K562 (cell line): ENCODE measurements at regions not wholly inside any gene's neighbourhood (a gene's known extent, or its start where the extent isn't known, plus 50 kb on each side); places are given as distances from the start of the nearest gene placed in this dataset.

ENCODE experiments used
- ATAC-seq: fragments of 200-7000 bp; cut with Tn5 transposase; 3 replicates; pipeline ENCODE4 v1.9.1; 2020; ENCODE audit warnings: moderate library complexity
- BruUV-seq: library from RNA; stranded (reverse); fragments of 400-500 nt; replicated peaks from 2 replicates; lab custom pipeline; 2021; lab: Mats Ljungman, UMichigan
- CTCF ChIA-PET: fragments of 300-600 bp; formaldehyde crosslinking; extraction: SDS; loops from one replicate; lab custom pipeline; 2021; ENCODE audit warnings: low intra/inter-chr PET ratio; lab: Yijun Ruan, JAX
- POLR2A ChIA-PET: fragments of 300-600, 350-650 bp; sonication (Branson Sonifier 250); formaldehyde crosslinking; extraction: SDS; loops from one replicate; lab custom pipeline; 2021; ENCODE audit warnings: antibody characterized with exemption, inconsistent platforms; lab: Yijun Ruan, JAX
- DNase-seq, 4 experiments: peaks; one replicate each; pipeline versions ENCODE4 v3.0.0 to v3.0.0-alpha.2; 2011 to 2018; ENCODE audit warnings: low spot score in 3 of 4, mixed read lengths in 3 of 4; ENCODE audit errors: extremely low read depth in 1 of 4
- FAIRE-seq: peaks from 2 replicates; lab custom pipeline; 2011; peaks lifted over from hg19 to GRCh38; lab: Jason Lieb, UNC
- H2AFZ ChIP-seq: 2 replicates; pipeline ENCODE4 v1.6.0; 2011; ENCODE audit warnings: low read depth, low read length, control low read depth, inconsistent platforms
- H3K27ac ChIP-seq: fragments of 200-600 bp; 3 replicates; pipeline ENCODE4 v1.8.0; 2011; ENCODE audit warnings: low read depth, mild to moderate bottlenecking, control low read depth, inconsistent platforms, low read length, moderate library complexity, mixed read lengths; ENCODE audit errors: extremely low read depth
- H3K27me3 ChIP-seq, 2 experiments: fragments of 300-600 bp in 1 of 2; 2 replicates in 1 of 2; 3 replicates in 1 of 2; pipeline versions ENCODE4 v1.6.0 to v1.8.0; 2011; ENCODE audit warnings: inconsistent platforms in 2 of 2, low read length in 2 of 2, mild to moderate bottlenecking in 1 of 2, mixed read lengths in 1 of 2, moderate library complexity in 1 of 2; ENCODE audit not compliant: control insufficient read depth in 2 of 2, insufficient read depth in 2 of 2
- H3K36me3 ChIP-seq: fragments of 300-600 bp; 3 replicates; pipeline ENCODE4 v1.8.0; 2011; ENCODE audit warnings: mild to moderate bottlenecking, low read length, inconsistent platforms; ENCODE audit not compliant: control insufficient read depth, insufficient read depth
- H3K4me1 ChIP-seq, 2 experiments: fragments of 200-600 bp in 1 of 2; replicated peaks in 1 of 2; 2 replicates in 1 of 2; 3 replicates in 1 of 2; pipeline versions ENCODE4 v1.5.1 to v1.8.0; 2011; ENCODE audit warnings: inconsistent platforms in 2 of 2, low read length in 2 of 2, mild to moderate bottlenecking in 1 of 2, mixed read lengths in 1 of 2, moderate library complexity in 1 of 2; ENCODE audit not compliant: control insufficient read depth in 2 of 2, insufficient read depth in 2 of 2
- H3K4me2 ChIP-seq: 2 replicates; pipeline ENCODE4 v1.6.1; 2011; ENCODE audit warnings: low read length, control low read depth, inconsistent platforms, mixed read lengths; ENCODE audit not compliant: insufficient read depth
- H3K4me3 ChIP-seq: fragments of 200-600 bp; sonication (generic), shearing (Covaris generic); 2 replicates; pipeline ENCODE4 v1.5.1; 2016; ENCODE audit warnings: control low read depth, inconsistent platforms
- H3K79me2 ChIP-seq: fragments of 200-600 bp; 3 replicates; pipeline ENCODE4 v1.8.0; 2011; ENCODE audit warnings: low read length, inconsistent platforms; ENCODE audit not compliant: control insufficient read depth, insufficient read depth
- H3K9ac ChIP-seq, 2 experiments: 2 replicates each; pipeline versions ENCODE4 v1.6.0 to v1.6.1; 2011; ENCODE audit warnings: low read depth in 2 of 2, low read length in 2 of 2, control low read depth in 1 of 2, inconsistent platforms in 1 of 2, mild to moderate bottlenecking in 1 of 2, mixed read lengths in 1 of 2; ENCODE audit not compliant: insufficient read depth in 1 of 2
- H3K9me1 ChIP-seq: one replicate; pipeline ENCODE4 v1.6.0; 2011; ENCODE audit warnings: inconsistent platforms, mild to moderate bottlenecking, low read length, moderate library complexity; ENCODE audit not compliant: control insufficient read depth, insufficient read depth
- H3K9me3 ChIP-seq: replicated peaks from 2 replicates; pipeline ENCODE4 v1.5.1; 2011; ENCODE audit warnings: low read depth, low read length, inconsistent platforms; ENCODE audit not compliant: control insufficient read depth, insufficient read depth
- H4K20me1 ChIP-seq: replicated peaks from 2 replicates; pipeline ENCODE4 v1.6.1; 2011; ENCODE audit warnings: low read length, inconsistent platforms, mixed read lengths; ENCODE audit not compliant: control insufficient read depth, insufficient read depth
- CHD1 ChIP-seq: fragments of 200-600 bp; sonication (generic); IDR thresholded peaks from one replicate; pipeline ENCODE4 v1.6.1; 2012; ENCODE audit warnings: mild to moderate bottlenecking, moderate library complexity, low read length, inconsistent platforms
- ESRRB ChIP-seq: fragments of 250-450 bp; sonication (Bioruptor Pico); IDR thresholded peaks from 2 replicates; pipeline ENCODE4 v1.5.0; 2020; ENCODE audit warnings: mild to moderate bottlenecking, moderate library complexity, borderline replicate concordance
- GTF2E2 ChIP-seq: fragments of 200-800 bp; sonication (Bioruptor generic); IDR thresholded peaks from 2 replicates; pipeline ENCODE4 v1.6.1; 2016; ENCODE audit warnings: missing genetic modification characterization, missing compliant biosample characterization
- L3MBTL2 ChIP-seq: fragments of 450-650 bp; IDR thresholded peaks from 2 replicates; pipeline ENCODE4 v1.6.1; 2016; ENCODE audit warnings: mild to moderate bottlenecking, moderate library complexity
- MCM5 ChIP-seq: fragments of 450-650 bp; IDR thresholded peaks from 2 replicates; pipeline ENCODE4 v1.6.1; 2016; ENCODE audit warnings: low read depth
- POLR2H ChIP-seq: IDR thresholded peaks from 2 replicates; pipeline ENCODE4 v1.6.1; 2016; ENCODE audit warnings: missing genetic modification characterization, low read depth, mild to moderate bottlenecking, control low read depth, missing compliant biosample characterization, moderate library complexity
- PPARD ChIP-seq: fragments of 250-450 bp; sonication (Bioruptor Pico); IDR thresholded peaks from 2 replicates; pipeline ENCODE4 v1.8.0; 2022; ENCODE audit warnings: inconsistent platforms, mild to moderate bottlenecking, moderate library complexity
- RBM15 ChIP-seq: fragments of 200-400 bp; formaldehyde crosslinking; IDR thresholded peaks from 2 replicates; pipeline ENCODE4 v1.6.1; 2018; ENCODE audit warnings: mild to moderate bottlenecking, low read length, moderate library complexity; ENCODE audit not compliant: insufficient read depth
- TEAD4 ChIP-seq, 2 experiments: sonication (generic) in 1 of 2; formaldehyde crosslinking in 1 of 2; IDR thresholded peaks; 2 replicates each; pipeline versions ENCODE4 v1.6.1 to v1.8.0; 2012 to 2022; ENCODE audit warnings: borderline replicate concordance in 1 of 2, inconsistent platforms in 1 of 2, low read length in 1 of 2, mild to moderate bottlenecking in 1 of 2, missing genetic modification reagents in 1 of 2
- ZNF134 ChIP-seq: fragments of 250-450 bp; sonication (Bioruptor Pico); conservative IDR thresholded peaks from 2 replicates; pipeline ENCODE4 v1.4.0; 2020
- ZNF212 ChIP-seq: fragments of 450-650 bp; formaldehyde crosslinking; IDR thresholded peaks from 2 replicates; pipeline ENCODE4 v1.4.0; 2020; ENCODE audit warnings: mild to moderate bottlenecking
- ZNF3 ChIP-seq: fragments of 250-450 bp; sonication (Bioruptor Pico); IDR thresholded peaks from 2 replicates; pipeline ENCODE4 v1.5.0; 2021; ENCODE audit warnings: mild to moderate bottlenecking, moderate library complexity
- ZNF639 ChIP-seq, 2 experiments: fragments of 200-800 bp in 1 of 2; sonication (Bioruptor generic) in 1 of 2; sonication (generic) in 1 of 2; formaldehyde crosslinking in 1 of 2; IDR thresholded peaks in 1 of 2; conservative IDR thresholded peaks in 1 of 2; 2 replicates each; pipeline versions ENCODE4 v1.5.0 to v1.6.1; 2016 to 2020; ENCODE audit warnings: missing compliant biosample characterization in 1 of 2, missing genetic modification characterization in 1 of 2, missing genetic modification reagents in 1 of 2
- ZNF740 ChIP-seq, 3 experiments: fragments of 200-800 bp in 1 of 3; sonication (Bioruptor generic) in 1 of 3; sonication (generic) in 1 of 3; formaldehyde crosslinking in 1 of 3; IDR thresholded peaks; 2 replicates each; pipeline versions ENCODE4 v1.6.1 to v1.8.0; 2016 to 2022; ENCODE audit warnings: mild to moderate bottlenecking in 2 of 3, missing compliant biosample characterization in 2 of 3, missing genetic modification characterization in 2 of 3, missing genetic modification reagents in 1 of 3
- WGBS: fragments of 100-300 bp; shearing (Covaris generic); methylation state at CpG from one replicate; pipeline ENCODE4 v1.1.6; 2016; ENCODE audit warnings: low coverage, mixed read lengths; ENCODE audit not compliant: insufficient coverage; ENCODE audit errors: missing lambda C conversion rate; 5-methylcytosine and 5-hydroxymethylcytosine counted together
- in situ Hi-C: fragments of 300-500 bp; cut with MboI; formaldehyde crosslinking; loops from 4 replicates; pipeline ENCODE4 v1.15.0; 2018; ENCODE audit warnings: inconsistent platforms, mixed read lengths
- intact Hi-C: fragments of 100-400 bp; cut with micrococcal nuclease; formaldehyde crosslinking; loops from 2 replicates; pipeline ENCODE4 v1.14.2; 2022

- no peak for FAIRE-seq
- 2% methylated on average over 4 of the region's 4 CpGs for WGBS
Observed at GRCh38 chr15:69892351-69892750, 205.4 kb downstream of the TLE3 start.

DNA sequence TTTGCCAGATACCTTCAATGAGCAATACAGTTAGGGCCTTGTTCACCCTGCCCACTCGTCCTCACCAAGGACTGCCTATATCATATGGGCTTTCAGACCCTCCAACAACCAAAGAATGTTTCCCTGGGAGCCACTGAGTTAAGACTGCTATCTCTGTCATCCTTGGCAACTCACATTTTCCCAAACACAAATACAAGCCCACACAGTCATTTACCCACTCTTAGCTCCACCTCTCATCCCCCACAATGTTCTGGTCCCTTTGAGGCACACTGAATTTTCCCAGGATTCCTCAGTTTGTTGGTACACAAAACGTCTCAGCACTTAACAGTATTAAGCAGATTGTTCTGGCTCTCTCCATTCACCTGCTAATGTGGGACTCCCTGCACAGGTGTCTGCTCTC lies 204.6 kb downstream of the TLE3 start:
- Histone ChIP-seq H3K4me2 (no peak overlapping the region), H3K9ac (no peak overlapping the region), H3K9me3 (no peaks in the 10 kb centered on the region), H3K27me3 (peaks cover 0 to 4% of the 10 kb centered on the region in 2 experiments; a peak in 2 of 5 replicates), H3K27ac (no peak overlapping the region), H3K79me2 (no peaks in the 10 kb centered on the region), H2AFZ (no peak overlapping the region), H4K20me1 (no peaks in the 10 kb centered on the region), H3K9me1 (no peaks in the 10 kb centered on the region), H3K36me3 (no peaks in the 10 kb centered on the region), H3K4me1 (no peaks in the 10 kb centered on the region), H3K4me3 (no peak overlapping the region)
- DNase-seq (no peak), FAIRE-seq (no peak), ATAC-seq (no peak)
- intact Hi-C loops: no loop called here
- WGBS: 0% methylated on average over 2 of the region's 2 CpGs
- in situ Hi-C loops: no loop called here
- CTCF ChIA-PET: no interaction called here
- BruUV-seq: no TSS peak
- POLR2A ChIA-PET: interaction anchor here (0.5 kb wide), 1 partner anchor 670 kb away, joined by 3 read pairs; no protein-coding TSS in a partner anchor
- TF ChIP-seq CHD1 (no peak), POLR2H (tag) (no peak), MCM5 (no peak), ZNF3 (CRISPR knock-in tag) (no peak), RBM15 (no peak), TEAD4 (IDR thresholded peaks at IDR 0.05; ENCODE audit: low read length) (no peak), TEAD4 (CRISPR knock-in tag; IDR thresholded peaks at IDR 0.05; ENCODE audit: borderline replicate concordance) (no peak), ZNF740 (CRISPR knock-in tag; IDR thresholded peaks at IDR 0.05) (no peak), ZNF740 (tag; IDR thresholded peaks at IDR 0.05) (no peak), GTF2E2 (tag) (no peak), ESRRB (CRISPR knock-in tag) (no peak)

More at GRCh38 chr15:69892351-69892750, 205.4 kb downstream of the TLE3 start:
- H4K20me1 ChIP-seq: no peaks in the 10 kb centered on the region
- POLR2A ChIA-PET: interaction anchor here (0.7 kb wide), 1 partner anchor 29 kb away, joined by 3 read pairs; no protein-coding TSS in a partner anchor
- H3K4me1 ChIP-seq: no peaks in the 10 kb centered on the region
- ATAC-seq (no peak), DNase-seq (no peak)
- H3K79me2 ChIP-seq: no peaks in the 10 kb centered on the region
- no peak overlapping the region for H2AFZ ChIP-seq
- H3K4me3 ChIP-seq: no peak overlapping the region
- no peak overlapping the region for H3K27ac ChIP-seq
- H3K9me1 ChIP-seq: no peaks in the 10 kb centered on the region
- peaks cover 0 to 4% of the 10 kb centered on the region in 2 experiments; a peak in 2 of 5 replicates for H3K27me3 ChIP-seq
- intact Hi-C loops (no loop called here), in situ Hi-C loops (no loop called here)
- H3K9ac ChIP-seq: no peak overlapping the region
- no TSS peak for BruUV-seq
- TF ChIP-seq ZNF212: no peak
- no peak for TF ChIP-seq L3MBTL2
- TF ChIP-seq PPARD (CRISPR knock-in tag): no peak
- no peak for TF ChIP-seq ZNF639 (CRISPR knock-in tag; conservative IDR thresholded peaks at IDR 0.05 in 1 of 2, IDR thresholded peaks at IDR 0.05 in 1 of 2)
- TF ChIP-seq ZNF134 (CRISPR knock-in tag): no peak
- TF ChIP-seq, all 486 proteins: peak for 0
- Histone ChIP-seq H3K9me3 (no peaks in the 10 kb centered on the region), H3K4me2 (no peak overlapping the region), H3K36me3 (no peaks in the 10 kb centered on the region)
- CTCF ChIA-PET: no interaction called here
